SK-N-SH treated with all-trans-retinoic acid at 6 μM for 48 hours (cell line): ENCODE measurements at regions not wholly inside any gene's neighbourhood (a gene's known extent, or its start where the extent isn't known, plus 50 kb on each side); places are given as distances from the start of the nearest gene placed in this dataset.
"Not testable (repeated sequence)": the region's sequence is repeated elsewhere in the genome, so short reads cannot be mapped to it uniquely, and the experiment has no call there.

ENCODE experiments used
- ATAC-seq: fragments of 200-7000 bp; cut with Tn5 transposase; 3 replicates; pipeline ENCODE4 v1.9.1; 2020; ENCODE audit warnings: mild to moderate bottlenecking, moderate library complexity
- ARNTL ChIP-seq: fragments of 450-650 bp; formaldehyde crosslinking; IDR thresholded peaks from 2 replicates; pipeline ENCODE4 v1.5.0; 2020; ENCODE audit warnings: low read depth, mild to moderate bottlenecking, moderate library complexity, borderline replicate concordance
- BACH2 ChIP-seq: fragments of 250-450 bp; sonication (Bioruptor Pico); IDR thresholded peaks from 2 replicates; pipeline ENCODE4 v1.9.0; 2021; ENCODE audit warnings: mild to moderate bottlenecking, borderline replicate concordance
- CREB5 ChIP-seq: fragments of 250-450 bp; sonication (Bioruptor Pico); IDR thresholded peaks from 2 replicates; pipeline ENCODE4 v1.5.1; 2020; ENCODE audit warnings: low read depth, mild to moderate bottlenecking, moderate library complexity
- CSDC2 ChIP-seq: fragments of 250-450 bp; sonication (Bioruptor Pico); IDR thresholded peaks from 2 replicates; pipeline ENCODE4 v1.5.0; 2020; ENCODE audit warnings: mild to moderate bottlenecking, moderate library complexity
- ESRRG ChIP-seq: fragments of 250-450 bp; sonication (Bioruptor Pico); IDR thresholded peaks from 2 replicates; pipeline ENCODE4 v1.6.1; 2021; ENCODE audit warnings: mild to moderate bottlenecking
- GLIS3 ChIP-seq: fragments of 250-450 bp; sonication (Bioruptor Pico); IDR thresholded peaks from 2 replicates; pipeline ENCODE4 v1.5.0; 2020; ENCODE audit warnings: mild to moderate bottlenecking, moderate library complexity
- ISL1 ChIP-seq: fragments of 250-450 bp; sonication (Bioruptor Pico); IDR thresholded peaks from 2 replicates; pipeline ENCODE4 v2.1.2; 2022; ENCODE audit warnings: mild to moderate bottlenecking, moderate library complexity
- OSR1 ChIP-seq: fragments of 250-450 bp; sonication (Bioruptor Pico); IDR thresholded peaks from 2 replicates; pipeline ENCODE4 v1.8.0; 2022; ENCODE audit warnings: moderate library complexity, mild to moderate bottlenecking, inconsistent platforms
- PATZ1 ChIP-seq: fragments of 250-450 bp; sonication (Bioruptor Pico); IDR thresholded peaks from 2 replicates; pipeline ENCODE4 v1.8.0; 2020; ENCODE audit warnings: mild to moderate bottlenecking, moderate library complexity, borderline replicate concordance
- POU6F1 ChIP-seq: fragments of 250-450 bp; sonication (Bioruptor Pico); IDR thresholded peaks from 2 replicates; pipeline ENCODE4 v1.8.0; 2021; ENCODE audit warnings: low read depth, mild to moderate bottlenecking, moderate library complexity, borderline replicate concordance
- PPARA ChIP-seq: fragments of 250-450 bp; sonication (Bioruptor Pico); IDR thresholded peaks from 2 replicates; pipeline ENCODE4 v1.5.0; 2020; ENCODE audit warnings: mild to moderate bottlenecking, borderline replicate concordance
- RARB ChIP-seq: fragments of 250-450 bp; sonication (Bioruptor Pico); IDR thresholded peaks from 2 replicates; pipeline ENCODE4 v1.8.0; 2021; ENCODE audit warnings: mild to moderate bottlenecking, moderate library complexity
- SNAI2 ChIP-seq: fragments of 250-450 bp; sonication (Bioruptor Pico); IDR thresholded peaks from 2 replicates; pipeline ENCODE4 v1.5.0; 2020; ENCODE audit warnings: mild to moderate bottlenecking, moderate library complexity
- TCF4 ChIP-seq: fragments of 250-450 bp; sonication (Bioruptor Pico); IDR thresholded peaks from 2 replicates; pipeline ENCODE4 v1.8.0; 2021; ENCODE audit warnings: mild to moderate bottlenecking, moderate library complexity, borderline replicate concordance
- TOX ChIP-seq: fragments of 250-450 bp; sonication (Bioruptor Pico); IDR thresholded peaks from 2 replicates; pipeline ENCODE4 v1.8.0; 2021; ENCODE audit warnings: mild to moderate bottlenecking, moderate library complexity, borderline replicate concordance
- ZC3H10 ChIP-seq: fragments of 250-450 bp; sonication (Bioruptor Pico); IDR thresholded peaks from 2 replicates; pipeline ENCODE4 v1.5.1; 2021; ENCODE audit warnings: mild to moderate bottlenecking, moderate library complexity
- ZFP3 ChIP-seq: fragments of 250-450 bp; sonication (Bioruptor Pico); IDR thresholded peaks from 2 replicates; pipeline ENCODE4 v1.5.0; 2020; ENCODE audit warnings: mild to moderate bottlenecking, moderate library complexity
- ZFP30 ChIP-seq: fragments of 450-650 bp; formaldehyde crosslinking; IDR thresholded peaks from 2 replicates; pipeline ENCODE4 v1.5.0; 2022; ENCODE audit warnings: mild to moderate bottlenecking, moderate library complexity
- ZNF565 ChIP-seq: fragments of 450-650 bp; formaldehyde crosslinking; conservative IDR thresholded peaks from 2 replicates; pipeline ENCODE4 v1.5.0; 2020; ENCODE audit warnings: low read depth, mild to moderate bottlenecking, moderate library complexity
- ZNF70 ChIP-seq: fragments of 450-650 bp; formaldehyde crosslinking; IDR thresholded peaks from 2 replicates; pipeline ENCODE4 v1.5.0; 2020; ENCODE audit warnings: mild to moderate bottlenecking, moderate library complexity
- ZNF8 ChIP-seq: fragments of 450-650 bp; formaldehyde crosslinking; IDR thresholded peaks from 2 replicates; pipeline ENCODE4 v1.5.0; 2020; ENCODE audit warnings: mild to moderate bottlenecking, moderate library complexity
- TF ChIP-seq, protein P1 (sequence below): fragments of 250-450 bp; sonication (Bioruptor Pico); IDR thresholded peaks from 2 replicates; pipeline ENCODE4 v1.5.1; 2021; ENCODE audit warnings: mild to moderate bottlenecking, moderate library complexity
- TF ChIP-seq, protein P2 (sequence below): fragments of 250-450 bp; sonication (Bioruptor Pico); IDR thresholded peaks from 2 replicates; pipeline ENCODE4 v1.5.0; 2020; ENCODE audit warnings: mild to moderate bottlenecking, moderate library complexity

- TF ChIP-seq PATZ1 (CRISPR knock-in tag) (no peak), ZFP3 (CRISPR knock-in tag) (no peak), CSDC2 (no peak)
These were observed 901.9 kb downstream of the OTOL1 start (continued) for GRCh38 chr3:162398554-162398953.

DNA sequence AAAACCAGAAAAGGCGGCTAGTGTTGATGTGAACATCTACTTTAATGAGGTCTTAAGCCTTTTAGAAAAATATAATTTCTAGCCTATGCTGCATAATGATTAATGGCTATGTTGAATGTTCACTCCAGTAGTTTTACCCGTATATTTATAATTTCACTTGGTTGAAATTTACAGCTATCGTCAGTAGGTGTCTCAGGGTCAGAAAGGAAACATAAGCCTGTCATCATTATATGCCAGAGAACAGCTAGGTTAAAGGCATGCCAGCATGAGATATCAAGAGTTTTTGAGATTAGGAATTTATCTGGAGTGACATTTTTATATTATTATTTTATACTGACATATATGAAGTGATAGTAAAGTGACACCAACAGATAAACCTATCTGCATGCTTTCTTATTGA, 904.1 kb downstream of the OTOL1 start:
- no peak for TF ChIP-seq ZNF565
- no peak for TF ChIP-seq SNAI2
- no peak for TF ChIP-seq RARB
- no peak for TF ChIP-seq ZNF8 (CRISPR knock-in tag)
- TF ChIP-seq BACH2 (CRISPR knock-in tag): no peak
- no peak for TF ChIP-seq ISL1 (CRISPR knock-in tag)
- no peak for TF ChIP-seq ESRRG (CRISPR knock-in tag)
- TF ChIP-seq ZNF70 (CRISPR knock-in tag): no peak
- TF ChIP-seq OSR1 (CRISPR knock-in tag): no peak
- no peak for TF ChIP-seq ZFP3 (CRISPR knock-in tag)
- TF ChIP-seq CSDC2: no peak
- TF ChIP-seq GLIS3 (CRISPR knock-in tag): no peak
- TF ChIP-seq, protein P1, sequence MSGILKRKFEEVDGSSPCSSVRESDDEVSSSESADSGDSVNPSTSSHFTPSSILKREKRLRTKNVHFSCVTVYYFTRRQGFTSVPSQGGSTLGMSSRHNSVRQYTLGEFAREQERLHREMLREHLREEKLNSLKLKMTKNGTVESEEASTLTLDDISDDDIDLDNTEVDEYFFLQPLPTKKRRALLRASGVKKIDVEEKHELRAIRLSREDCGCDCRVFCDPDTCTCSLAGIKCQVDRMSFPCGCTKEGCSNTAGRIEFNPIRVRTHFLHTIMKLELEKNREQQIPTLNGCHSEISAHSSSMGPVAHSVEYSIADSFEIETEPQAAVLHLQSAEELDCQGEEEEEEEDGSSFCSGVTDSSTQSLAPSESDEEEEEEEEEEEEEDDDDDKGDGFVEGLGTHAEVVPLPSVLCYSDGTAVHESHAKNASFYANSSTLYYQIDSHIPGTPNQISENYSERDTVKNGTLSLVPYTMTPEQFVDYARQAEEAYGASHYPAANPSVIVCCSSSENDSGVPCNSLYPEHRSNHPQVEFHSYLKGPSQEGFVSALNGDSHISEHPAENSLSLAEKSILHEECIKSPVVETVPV (CRISPR knock-in tag): no peak
- ATAC-seq: no peak

DNA sequence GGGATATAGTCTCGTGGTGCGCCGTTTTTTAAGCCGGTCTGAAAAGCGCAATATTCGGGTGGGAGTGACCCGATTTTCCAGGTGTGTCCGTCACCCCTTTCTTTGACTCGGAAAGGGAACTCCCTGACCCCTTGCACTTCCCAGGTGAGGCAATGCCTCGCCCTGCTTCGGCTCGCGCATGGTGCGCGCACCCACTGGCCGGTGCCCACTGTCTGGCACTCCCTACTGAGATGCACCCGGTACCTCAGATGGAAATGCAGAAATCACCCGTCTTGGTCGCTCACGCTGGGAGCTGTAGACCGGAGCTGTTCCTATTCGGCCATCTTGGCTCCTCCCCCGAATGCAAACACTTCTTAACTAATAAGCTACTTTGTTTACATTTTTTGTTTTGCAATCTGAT, 914.9 kb downstream of the OTOL1 start:
- ATAC-seq: not testable (repeated sequence)

- no peak for ATAC-seq
- no peak for TF ChIP-seq OSR1 (CRISPR knock-in tag)
- no peak for TF ChIP-seq ZFP30 (CRISPR knock-in tag)
- TF ChIP-seq SNAI2: no peak
- no peak for TF ChIP-seq TOX
- no peak for TF ChIP-seq ZNF565
- no peak for TF ChIP-seq ZNF70 (CRISPR knock-in tag)
- TF ChIP-seq PATZ1 (CRISPR knock-in tag): no peak
- no peak for TF ChIP-seq ZC3H10 (CRISPR knock-in tag)
- TF ChIP-seq PPARA (CRISPR knock-in tag): no peak
- TF ChIP-seq, protein P1 (CRISPR knock-in tag): no peak
- TF ChIP-seq CREB5: no peak
These were observed 925.1 kb downstream of the OTOL1 start for GRCh38 chr3:162421721-162422120.

DNA sequence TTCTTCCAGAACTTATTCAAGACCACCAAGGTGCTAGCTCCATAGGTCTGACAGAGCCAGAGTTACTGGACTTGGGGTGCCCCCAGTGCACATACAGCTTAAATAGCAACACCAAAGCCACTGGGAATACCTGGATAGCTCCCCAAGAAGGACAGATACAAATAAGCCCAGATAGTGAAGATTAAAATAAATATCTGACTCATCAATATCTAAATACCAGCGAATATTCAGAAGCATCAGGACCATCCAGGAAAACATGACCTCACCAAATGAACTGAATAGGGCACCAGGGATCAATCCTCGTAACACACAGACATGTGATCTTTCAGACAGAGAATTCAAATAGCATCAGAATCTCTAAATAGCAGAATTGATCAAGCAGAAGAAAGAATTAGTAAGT, 931.6 kb downstream of the OTOL1 start:
- no peak for ATAC-seq
- TF ChIP-seq POU6F1 (CRISPR knock-in tag): no peak
- no peak for TF ChIP-seq ARNTL (CRISPR knock-in tag)
- TF ChIP-seq GLIS3 (CRISPR knock-in tag): no peak
- no peak for TF ChIP-seq ISL1 (CRISPR knock-in tag)
- TF ChIP-seq, protein P1 (CRISPR knock-in tag): no peak
- TF ChIP-seq, protein P2, sequence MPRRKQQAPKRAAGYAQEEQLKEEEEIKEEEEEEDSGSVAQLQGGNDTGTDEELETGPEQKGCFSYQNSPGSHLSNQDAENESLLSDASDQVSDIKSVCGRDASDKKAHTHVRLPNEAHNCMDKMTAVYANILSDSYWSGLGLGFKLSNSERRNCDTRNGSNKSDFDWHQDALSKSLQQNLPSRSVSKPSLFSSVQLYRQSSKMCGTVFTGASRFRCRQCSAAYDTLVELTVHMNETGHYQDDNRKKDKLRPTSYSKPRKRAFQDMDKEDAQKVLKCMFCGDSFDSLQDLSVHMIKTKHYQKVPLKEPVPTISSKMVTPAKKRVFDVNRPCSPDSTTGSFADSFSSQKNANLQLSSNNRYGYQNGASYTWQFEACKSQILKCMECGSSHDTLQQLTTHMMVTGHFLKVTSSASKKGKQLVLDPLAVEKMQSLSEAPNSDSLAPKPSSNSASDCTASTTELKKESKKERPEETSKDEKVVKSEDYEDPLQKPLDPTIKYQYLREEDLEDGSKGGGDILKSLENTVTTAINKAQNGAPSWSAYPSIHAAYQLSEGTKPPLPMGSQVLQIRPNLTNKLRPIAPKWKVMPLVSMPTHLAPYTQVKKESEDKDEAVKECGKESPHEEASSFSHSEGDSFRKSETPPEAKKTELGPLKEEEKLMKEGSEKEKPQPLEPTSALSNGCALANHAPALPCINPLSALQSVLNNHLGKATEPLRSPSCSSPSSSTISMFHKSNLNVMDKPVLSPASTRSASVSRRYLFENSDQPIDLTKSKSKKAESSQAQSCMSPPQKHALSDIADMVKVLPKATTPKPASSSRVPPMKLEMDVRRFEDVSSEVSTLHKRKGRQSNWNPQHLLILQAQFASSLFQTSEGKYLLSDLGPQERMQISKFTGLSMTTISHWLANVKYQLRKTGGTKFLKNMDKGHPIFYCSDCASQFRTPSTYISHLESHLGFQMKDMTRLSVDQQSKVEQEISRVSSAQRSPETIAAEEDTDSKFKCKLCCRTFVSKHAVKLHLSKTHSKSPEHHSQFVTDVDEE: no peak
- no peak for TF ChIP-seq TCF4 (CRISPR knock-in tag)
